OCI-LY7 (cell line): ENCODE measurements at regions not wholly inside any gene's neighbourhood (a gene's known extent, or its start where the extent isn't known, plus 50 kb on each side); places are given as distances from the start of the nearest gene placed in this dataset.

Experiments
- BruUV-seq: library from RNA; stranded (reverse); fragments of 400-500 nt; replicated peaks from 2 replicates; lab custom pipeline; 2021; lab: Mats Ljungman, UMichigan
- CTCF ChIA-PET: fragments of 300-600 bp; sonication (Branson Sonifier 250); formaldehyde crosslinking; loops from one replicate; lab custom pipeline; 2022; ENCODE audit warnings: antibody characterized with exemption; ENCODE audit not compliant: unreplicated experiment; lab: Charles Lee
- POLR2A ChIA-PET: fragments of 300-600 bp; sonication (Branson Sonifier 250); formaldehyde crosslinking; loops from one replicate; lab custom pipeline; 2022; ENCODE audit warnings: antibody characterized with exemption; lab: Charles Lee
- DNase-seq: peaks from one replicate; pipeline ENCODE4 v3.0.0-alpha.2; 2015; ENCODE audit warnings: low spot score
- H2AFZ ChIP-seq: fragments of 200-600 bp; sonication (generic), shearing (Covaris generic); 2 replicates; pipeline ENCODE4 v1.6.1; 2014; ENCODE audit warnings: mild to moderate bottlenecking, antibody characterized with exemption, low read length, moderate library complexity
- H3K27ac ChIP-seq: fragments of 200-600 bp; sonication (generic); 2 replicates; pipeline ENCODE4 v1.5.1; 2014; ENCODE audit warnings: mixed run types, low read depth, mild to moderate bottlenecking, moderate library complexity, low read length, inconsistent platforms; ENCODE audit not compliant: poor library complexity, severe bottlenecking
- H3K36me3 ChIP-seq: fragments of 200-600 bp; sonication (generic); 2 replicates; pipeline ENCODE4 v1.6.1; 2014; ENCODE audit warnings: mild to moderate bottlenecking, antibody characterized with exemption, low read length, moderate library complexity, mixed read lengths; ENCODE audit not compliant: insufficient read depth
- H3K4me1 ChIP-seq: fragments of 200-600 bp; sonication (generic); 2 replicates; pipeline ENCODE4 v1.5.1; 2014; ENCODE audit warnings: mild to moderate bottlenecking, low read length; ENCODE audit not compliant: insufficient read depth, poor library complexity, severe bottlenecking
- H3K4me2 ChIP-seq: fragments of 200-600 bp; sonication (generic); 2 replicates; pipeline ENCODE4 v1.6.1; 2014; ENCODE audit warnings: mild to moderate bottlenecking, low read length
- H3K4me3 ChIP-seq: fragments of 200-600 bp; sonication (generic); 2 replicates; pipeline ENCODE4 v1.5.1; 2014; ENCODE audit warnings: mild to moderate bottlenecking, low read depth, low read length; ENCODE audit not compliant: poor library complexity, severe bottlenecking
- H3K79me2 ChIP-seq: fragments of 200-600 bp; sonication (generic); 2 replicates; pipeline ENCODE4 v1.6.1; 2016; ENCODE audit warnings: low read depth, mild to moderate bottlenecking, low read length, moderate library complexity, mixed read lengths; ENCODE audit not compliant: insufficient read depth
- H3K9me2 ChIP-seq: fragments of 200-600 bp; sonication (generic); 2 replicates; pipeline ENCODE4 v1.6.1; 2016; ENCODE audit warnings: mild to moderate bottlenecking, low read length, mixed read lengths; ENCODE audit not compliant: insufficient read depth
- H3K9me3 ChIP-seq: fragments of 200-600 bp; sonication (generic); 2 replicates; pipeline ENCODE4 v1.6.1; 2014; ENCODE audit warnings: mild to moderate bottlenecking, mixed run types, low read length, mixed read lengths
- H4K20me1 ChIP-seq: fragments of 200-600 bp; sonication (generic); 2 replicates; pipeline ENCODE4 v1.6.1; 2014; ENCODE audit warnings: mild to moderate bottlenecking, antibody characterized with exemption, low read length, moderate library complexity, mixed read lengths; ENCODE audit not compliant: insufficient read depth
- EZH2phosphoT487 ChIP-seq: fragments of 200-600 bp; sonication (generic); IDR thresholded peaks from 2 replicates; pipeline ENCODE4 v1.6.1; 2018; ENCODE audit warnings: low read depth, borderline replicate concordance, mild to moderate bottlenecking, mixed run types, antibody characterized with exemption, low read length, moderate library complexity, mixed read lengths
- intact Hi-C: fragments of 100-400 bp; cut with micrococcal nuclease; formaldehyde crosslinking; loops from one replicate; pipeline ENCODE4 v1.10.0; 2022; ENCODE audit not compliant: unreplicated experiment
- TF ChIP-seq, protein P1 (sequence below): fragments of 200-600 bp; sonication (generic); conservative IDR thresholded peaks from 2 replicates; pipeline ENCODE4 v1.5.1; 2014; ENCODE audit warnings: mild to moderate bottlenecking, antibody characterized with exemption, low read length, moderate library complexity, mixed read lengths

DNA sequence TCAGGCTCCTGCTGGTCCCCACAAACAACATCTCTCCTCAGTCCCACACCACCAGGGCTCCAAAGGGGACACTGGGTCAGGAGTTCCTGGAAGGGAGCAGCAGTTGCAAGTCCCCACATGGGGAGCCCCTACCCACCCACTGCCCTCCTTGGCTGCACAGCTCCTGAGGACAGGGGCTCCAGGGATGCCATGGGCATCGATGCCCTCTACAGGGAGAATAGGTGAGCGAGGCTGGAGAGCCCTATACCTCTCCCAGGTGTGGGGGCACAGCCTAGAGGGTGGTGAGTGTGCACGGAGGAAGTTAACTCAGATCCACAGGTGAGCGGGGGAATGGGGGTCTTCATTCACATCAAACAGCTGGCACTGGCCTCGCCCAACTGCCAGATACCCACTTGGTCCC, 141.2 kb upstream of the LINGO1 start:
- H3K4me1 ChIP-seq = no peaks in the 10 kb centered on the region
- H3K27ac ChIP-seq = no peak overlapping the region
- no peak overlapping the region for H3K4me2 ChIP-seq
- BruUV-seq = no TSS peak
- no peaks in the 10 kb centered on the region for H3K9me2 ChIP-seq
- no peaks in the 10 kb centered on the region for H3K79me2 ChIP-seq
- POLR2A ChIA-PET = no interaction called here
- no peak for DNase-seq
- H4K20me1 ChIP-seq = no peaks in the 10 kb centered on the region
- intact Hi-C loops = no loop called here
- H3K9me3 ChIP-seq = no peaks in the 10 kb centered on the region
- TF ChIP-seq, protein P1, sequence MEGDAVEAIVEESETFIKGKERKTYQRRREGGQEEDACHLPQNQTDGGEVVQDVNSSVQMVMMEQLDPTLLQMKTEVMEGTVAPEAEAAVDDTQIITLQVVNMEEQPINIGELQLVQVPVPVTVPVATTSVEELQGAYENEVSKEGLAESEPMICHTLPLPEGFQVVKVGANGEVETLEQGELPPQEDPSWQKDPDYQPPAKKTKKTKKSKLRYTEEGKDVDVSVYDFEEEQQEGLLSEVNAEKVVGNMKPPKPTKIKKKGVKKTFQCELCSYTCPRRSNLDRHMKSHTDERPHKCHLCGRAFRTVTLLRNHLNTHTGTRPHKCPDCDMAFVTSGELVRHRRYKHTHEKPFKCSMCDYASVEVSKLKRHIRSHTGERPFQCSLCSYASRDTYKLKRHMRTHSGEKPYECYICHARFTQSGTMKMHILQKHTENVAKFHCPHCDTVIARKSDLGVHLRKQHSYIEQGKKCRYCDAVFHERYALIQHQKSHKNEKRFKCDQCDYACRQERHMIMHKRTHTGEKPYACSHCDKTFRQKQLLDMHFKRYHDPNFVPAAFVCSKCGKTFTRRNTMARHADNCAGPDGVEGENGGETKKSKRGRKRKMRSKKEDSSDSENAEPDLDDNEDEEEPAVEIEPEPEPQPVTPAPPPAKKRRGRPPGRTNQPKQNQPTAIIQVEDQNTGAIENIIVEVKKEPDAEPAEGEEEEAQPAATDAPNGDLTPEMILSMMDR = no peak
- no peak for TF ChIP-seq EZH2phosphoT487
- H3K36me3 ChIP-seq = no peaks in the 10 kb centered on the region
- CTCF ChIA-PET = no interaction called here
- no peak overlapping the region for H3K4me3 ChIP-seq
- H2AFZ ChIP-seq = no peak overlapping the region

DNA sequence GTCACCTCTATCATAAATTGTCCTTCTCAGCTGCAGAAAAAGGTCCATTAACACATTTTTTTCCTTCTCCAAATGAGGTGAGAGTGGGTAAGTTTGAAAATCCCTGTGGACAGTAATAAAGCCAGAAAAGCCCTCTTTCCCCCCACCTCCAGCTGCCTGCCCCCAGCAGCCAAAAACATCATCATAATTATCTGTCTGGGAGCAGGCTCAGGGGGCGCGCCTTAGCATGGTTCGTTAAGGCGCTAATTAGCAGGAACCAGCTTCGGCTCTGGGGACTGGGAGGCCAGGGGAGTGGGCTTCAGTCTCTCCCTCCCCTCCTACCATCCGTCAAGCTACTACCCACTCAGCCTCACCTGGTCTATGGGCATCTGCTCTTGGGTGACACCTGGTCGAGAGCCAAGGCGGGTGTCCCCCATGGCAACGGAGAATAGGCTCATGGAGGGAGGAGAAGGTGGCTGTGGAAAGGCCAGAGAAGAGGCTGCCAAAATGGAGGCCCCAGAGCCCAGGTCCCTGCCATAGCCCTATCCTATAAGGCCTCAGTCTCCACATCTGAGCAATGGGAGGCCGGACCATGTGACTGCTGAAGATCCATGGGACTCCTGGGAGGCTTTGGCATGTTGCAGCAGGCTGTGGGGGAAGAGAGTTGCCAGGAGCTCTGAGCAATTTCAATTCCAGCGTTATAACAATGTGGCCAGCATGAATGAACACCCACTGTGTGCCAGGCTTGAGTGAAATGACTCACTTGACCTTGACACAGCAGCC, 140.1 kb upstream of the LINGO1 start:
- intact Hi-C loops = no loop called here
- ChIA-PET CTCF (no interaction called here), POLR2A (no interaction called here)
- Histone ChIP-seq H3K4me3 (no peak overlapping the region), H3K4me1 (no peaks in the 10 kb centered on the region), H3K9me3 (no peaks in the 10 kb centered on the region), H2AFZ (no peak overlapping the region), H3K9me2 (no peaks in the 10 kb centered on the region), H3K4me2 (no peak overlapping the region), H3K27ac (no peak overlapping the region), H4K20me1 (no peaks in the 10 kb centered on the region), H3K36me3 (no peaks in the 10 kb centered on the region), H3K79me2 (no peaks in the 10 kb centered on the region)
- BruUV-seq = no TSS peak
- TF ChIP-seq EZH2phosphoT487 = no peak
- TF ChIP-seq, protein P1 = no peak
- DNase-seq = no peak

DNA sequence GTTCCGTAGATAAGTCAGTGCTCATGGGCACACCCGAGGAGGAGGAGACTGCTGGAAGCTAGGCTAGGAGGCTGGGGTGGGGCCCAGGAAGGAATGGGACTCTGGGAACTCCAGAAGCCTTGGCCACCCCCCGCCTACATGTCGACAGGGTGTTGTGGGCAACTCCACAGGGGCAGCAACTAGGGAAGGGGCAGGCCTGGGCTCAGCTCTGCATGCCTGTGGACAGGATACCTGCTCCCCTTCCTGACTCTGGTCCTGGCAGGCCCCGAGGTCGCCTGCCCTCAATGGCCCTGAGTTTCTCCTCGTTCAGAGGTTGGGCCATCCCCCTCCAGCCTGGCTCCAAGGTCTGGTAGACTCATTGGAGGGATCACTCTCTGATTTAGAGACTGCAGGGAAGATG, 138.9 kb upstream of the LINGO1 start:
- Histone ChIP-seq H3K27ac (no peak overlapping the region), H3K4me2 (no peak overlapping the region), H3K4me3 (no peak overlapping the region), H3K9me2 (no peaks in the 10 kb centered on the region), H3K36me3 (no peaks in the 10 kb centered on the region), H3K79me2 (no peaks in the 10 kb centered on the region), H3K9me3 (no peaks in the 10 kb centered on the region), H3K4me1 (no peaks in the 10 kb centered on the region), H4K20me1 (no peaks in the 10 kb centered on the region), H2AFZ (no peak overlapping the region)
- BruUV-seq = no TSS peak
- intact Hi-C loops = no loop called here
- POLR2A ChIA-PET = no interaction called here
- CTCF ChIA-PET = no interaction called here
- TF ChIP-seq, protein P1 = no peak
- no peak for TF ChIP-seq EZH2phosphoT487
- DNase-seq = no peak
